Activated T-helper 1 cell treated with Interleukin-2 at 50 U/mL for 16 hours (primary cell): ENCODE measurements at regions not wholly inside any gene's neighbourhood (a gene's known extent, or its start where the extent isn't known, plus 50 kb on each side); places are given as distances from the start of the nearest gene placed in this dataset.

ENCODE experiments used
- DNase-seq: peaks from one replicate; pipeline ENCODE4 v3.0.0-alpha.2; 2020; ENCODE audit warnings: low read depth

GRCh38 chr4:11597506-11597905 lies 168.8 kb upstream of the HS3ST1 start:
- DNase-seq = no peak

- no peak for DNase-seq
Observed at GRCh38 chr4:11596989-11597388, 168.3 kb upstream of the HS3ST1 start.

GRCh38 chr4:11593576-11594116 lies 165.0 kb upstream of the HS3ST1 start:
- DNase-seq = no peak

GRCh38 chr4:11592276-11592675 lies 163.6 kb upstream of the HS3ST1 start:
- DNase-seq = no peak

GRCh38 chr4:11590132-11590531 lies 161.4 kb upstream of the HS3ST1 start:
- DNase-seq = no peak

- no peak for DNase-seq
Observed at GRCh38 chr4:11589676-11590075, 161.0 kb upstream of the HS3ST1 start.

GRCh38 chr4:11587797-11588196 lies 159.1 kb upstream of the HS3ST1 start:
- no peak for DNase-seq

GRCh38 chr4:11585506-11585905 lies 156.8 kb upstream of the HS3ST1 start:
- DNase-seq = no peak

GRCh38 chr4:11568511-11568910 lies 139.8 kb upstream of the HS3ST1 start:
- DNase-seq = no peak

GRCh38 chr4:11566444-11567022 lies 137.8 kb upstream of the HS3ST1 start:
- no peak for DNase-seq

GRCh38 chr4:11565899-11566298 lies 137.2 kb upstream of the HS3ST1 start:
- no peak for DNase-seq

GRCh38 chr4:11565213-11565612 lies 136.5 kb upstream of the HS3ST1 start:
- no peak for DNase-seq

- DNase-seq = no peak
Observed at GRCh38 chr4:11564021-11564420, 135.3 kb upstream of the HS3ST1 start.

GRCh38 chr4:11549525-11549924 lies 120.8 kb upstream of the HS3ST1 start:
- no peak for DNase-seq

GRCh38 chr4:11548597-11549082 lies 119.9 kb upstream of the HS3ST1 start:
- no peak for DNase-seq

GRCh38 chr4:11546391-11547175 lies 117.9 kb upstream of the HS3ST1 start:
- no peak for DNase-seq

- no peak for DNase-seq
Observed at GRCh38 chr4:11545651-11546050, 117.0 kb upstream of the HS3ST1 start.

- no peak for DNase-seq
Observed at GRCh38 chr4:11544211-11544610, 115.5 kb upstream of the HS3ST1 start.

GRCh38 chr4:11543706-11544105 lies 115.0 kb upstream of the HS3ST1 start:
- DNase-seq = no peak

- DNase-seq = no peak
Observed at GRCh38 chr4:11542952-11543351, 114.3 kb upstream of the HS3ST1 start.

- no peak for DNase-seq
Observed at GRCh38 chr4:11537846-11538245, 109.2 kb upstream of the HS3ST1 start.

GRCh38 chr4:11535333-11535732 lies 106.6 kb upstream of the HS3ST1 start:
- no peak for DNase-seq

GRCh38 chr4:11534623-11535302 lies 106.1 kb upstream of the HS3ST1 start:
- DNase-seq = no peak
